ENCODE measurements at regions not wholly inside any gene's neighbourhood (a gene's known extent, or its start where the extent isn't known, plus 50 kb on each side); places are given as distances from the start of the nearest gene placed in this dataset.

DNA sequence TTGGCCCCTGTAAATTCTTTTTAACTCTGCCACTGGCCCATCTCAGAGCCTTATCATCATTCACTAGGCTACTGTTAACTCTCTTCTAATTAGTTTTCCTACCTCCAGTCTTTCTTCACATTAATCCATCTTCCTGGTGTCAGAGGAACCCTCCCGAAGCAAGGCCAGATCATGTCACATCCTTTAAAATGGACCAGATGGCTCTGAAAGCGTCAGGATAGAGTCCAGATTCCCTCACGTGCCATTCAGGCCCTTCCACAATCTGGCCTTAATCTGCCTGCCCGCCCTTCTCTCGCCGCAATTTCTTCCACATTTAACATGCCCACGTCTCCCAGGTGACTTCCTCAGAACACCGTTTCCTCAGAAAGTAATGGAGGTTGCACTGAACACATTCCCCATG is 86.5 kb downstream of the RFC3 start:
- TF ChIP-seq, protein P1, sequence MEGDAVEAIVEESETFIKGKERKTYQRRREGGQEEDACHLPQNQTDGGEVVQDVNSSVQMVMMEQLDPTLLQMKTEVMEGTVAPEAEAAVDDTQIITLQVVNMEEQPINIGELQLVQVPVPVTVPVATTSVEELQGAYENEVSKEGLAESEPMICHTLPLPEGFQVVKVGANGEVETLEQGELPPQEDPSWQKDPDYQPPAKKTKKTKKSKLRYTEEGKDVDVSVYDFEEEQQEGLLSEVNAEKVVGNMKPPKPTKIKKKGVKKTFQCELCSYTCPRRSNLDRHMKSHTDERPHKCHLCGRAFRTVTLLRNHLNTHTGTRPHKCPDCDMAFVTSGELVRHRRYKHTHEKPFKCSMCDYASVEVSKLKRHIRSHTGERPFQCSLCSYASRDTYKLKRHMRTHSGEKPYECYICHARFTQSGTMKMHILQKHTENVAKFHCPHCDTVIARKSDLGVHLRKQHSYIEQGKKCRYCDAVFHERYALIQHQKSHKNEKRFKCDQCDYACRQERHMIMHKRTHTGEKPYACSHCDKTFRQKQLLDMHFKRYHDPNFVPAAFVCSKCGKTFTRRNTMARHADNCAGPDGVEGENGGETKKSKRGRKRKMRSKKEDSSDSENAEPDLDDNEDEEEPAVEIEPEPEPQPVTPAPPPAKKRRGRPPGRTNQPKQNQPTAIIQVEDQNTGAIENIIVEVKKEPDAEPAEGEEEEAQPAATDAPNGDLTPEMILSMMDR (conservative IDR thresholded peaks at IDR 0.05) = no peak
- TF ChIP-seq EZH2 (IDR thresholded peaks at IDR 0.05; ENCODE audit: low read depth) = no peak
